Activated T-cell treated with anti-CD3 and anti-CD28 coated beads for 48 hours (primary cell): ENCODE measurements at regions not wholly inside any gene's neighbourhood (a gene's known extent, or its start where the extent isn't known, plus 50 kb on each side); places are given as distances from the start of the nearest gene placed in this dataset.

ENCODE experiments used
- DNase-seq: peaks from one replicate; pipeline ENCODE4 v3.0.0-alpha.2; 2020; ENCODE audit warnings: low read depth

- DNase-seq: no peak
These were observed 270.1 kb downstream of the SOX9 start for GRCh38 chr17:72390675-72391508.

GRCh38 chr17:72392056-72393010 lies 271.5 kb downstream of the SOX9 start:
- no peak for DNase-seq

GRCh38 chr17:72393553-72393952 lies 272.7 kb downstream of the SOX9 start:
- DNase-seq: no peak

GRCh38 chr17:72394531-72394930 lies 273.7 kb downstream of the SOX9 start:
- DNase-seq: no peak

- no peak for DNase-seq
These were observed 275.3 kb downstream of the SOX9 start for GRCh38 chr17:72396121-72396520.

GRCh38 chr17:72397223-72397667 lies 276.4 kb downstream of the SOX9 start:
- DNase-seq: no peak

- no peak for DNase-seq
These were observed 276.9 kb downstream of the SOX9 start for GRCh38 chr17:72397687-72398086.

- DNase-seq: no peak
These were observed 278.3 kb downstream of the SOX9 start for GRCh38 chr17:72399023-72399607.

GRCh38 chr17:72399608-72400487 lies 279.0 kb downstream of the SOX9 start:
- DNase-seq: no peak

GRCh38 chr17:72400488-72400827 lies 279.6 kb downstream of the SOX9 start:
- DNase-seq: no peak

- DNase-seq: no peak
These were observed 280.0 kb downstream of the SOX9 start for GRCh38 chr17:72400863-72401262.

GRCh38 chr17:72401883-72402726 lies 281.3 kb downstream of the SOX9 start:
- DNase-seq: no peak

GRCh38 chr17:72402727-72403210 lies 281.9 kb downstream of the SOX9 start:
- DNase-seq: no peak

- DNase-seq: no peak
These were observed 282.9 kb downstream of the SOX9 start for GRCh38 chr17:72403713-72404209.

- no peak for DNase-seq
These were observed 284.1 kb downstream of the SOX9 start for GRCh38 chr17:72404872-72405271.

- DNase-seq: no peak
These were observed 284.9 kb downstream of the SOX9 start for GRCh38 chr17:72405662-72406230.

GRCh38 chr17:72406498-72406897 lies 285.7 kb downstream of the SOX9 start:
- no peak for DNase-seq

- no peak for DNase-seq
These were observed 286.6 kb downstream of the SOX9 start for GRCh38 chr17:72407336-72407909.

- no peak for DNase-seq
These were observed 287.1 kb downstream of the SOX9 start for GRCh38 chr17:72407931-72408330.

- no peak for DNase-seq
These were observed 287.8 kb downstream of the SOX9 start for GRCh38 chr17:72408641-72409040.
